ENCODE measurements at regions not wholly inside any gene's neighbourhood (a gene's known extent, or its start where the extent isn't known, plus 50 kb on each side); places are given as distances from the start of the nearest gene placed in this dataset.

DNA sequence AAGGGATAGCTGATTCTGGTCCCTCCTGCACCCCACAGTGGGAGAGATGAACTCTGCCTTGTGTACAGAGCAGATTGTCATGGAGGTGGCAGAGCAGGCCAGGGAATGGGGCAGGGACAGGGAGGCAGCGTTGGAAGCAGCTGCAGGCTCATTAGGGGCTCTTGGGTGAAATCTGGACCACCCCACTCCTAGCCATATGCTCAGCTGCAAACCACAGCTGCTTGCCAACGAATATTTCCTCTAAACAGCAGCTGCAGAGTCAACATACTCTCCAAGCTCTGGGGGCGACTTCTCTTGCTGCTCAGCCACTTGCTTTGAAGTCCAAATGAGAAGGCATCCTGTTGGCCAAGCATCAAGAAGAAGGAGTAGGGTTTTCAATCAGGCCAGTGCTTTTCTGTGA, 302.3 kb upstream of the AUTS2 start:
- TF ChIP-seq EP300 (IDR thresholded peaks at IDR 0.05) (no peak), POLR2AphosphoS5 (IDR thresholded peaks at IDR 0.05) (no peak)

All from esophagus muscularis mucosa (tissue), 3 donors.